IPS DF 19.7 (cell line): ENCODE measurements at regions not wholly inside any gene's neighbourhood (a gene's known extent, or its start where the extent isn't known, plus 50 kb on each side); places are given as distances from the start of the nearest gene placed in this dataset.

Experiments used
- DNase-seq: peaks from one replicate; pipeline ENCODE4 v3.0.0-alpha.2; 2013; ENCODE audit warnings: low read depth, low spot score

DNA sequence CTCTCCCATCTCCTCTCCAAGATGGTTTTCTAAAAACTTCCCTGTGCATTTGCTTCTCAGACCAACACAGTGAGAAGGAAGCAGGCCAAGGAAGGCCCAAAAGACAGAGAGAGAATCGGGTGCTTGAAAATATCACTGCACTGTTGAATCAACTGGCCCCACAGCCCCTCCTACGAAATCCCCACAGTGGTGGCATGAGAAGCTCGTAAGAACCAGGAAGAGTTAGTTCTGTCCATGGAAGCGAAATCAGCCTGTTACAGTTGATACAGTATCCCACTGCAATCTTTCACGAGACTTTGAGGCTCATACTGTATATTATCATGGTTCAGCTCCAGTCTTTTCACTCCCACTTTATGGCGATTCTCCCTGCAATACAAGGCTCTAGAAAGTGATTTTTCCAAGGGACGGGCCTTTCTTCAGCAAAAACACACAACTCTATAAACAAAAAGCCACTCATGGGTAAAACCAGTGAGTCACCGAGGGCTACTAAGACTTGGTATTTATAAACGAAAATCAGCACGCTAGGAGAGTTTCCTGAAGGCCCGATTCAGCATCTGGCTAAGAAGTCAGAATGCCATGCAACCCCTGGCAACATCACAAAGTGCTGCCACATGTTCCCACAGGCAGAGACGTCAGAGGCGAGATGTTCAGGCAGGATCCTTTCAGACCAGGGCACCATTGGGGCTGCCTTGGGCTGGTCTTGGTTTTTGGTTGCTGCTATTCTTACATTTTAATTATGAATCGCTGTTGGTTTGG is 185.7 kb downstream of the IRX5 start:
- no peak for DNase-seq

DNA sequence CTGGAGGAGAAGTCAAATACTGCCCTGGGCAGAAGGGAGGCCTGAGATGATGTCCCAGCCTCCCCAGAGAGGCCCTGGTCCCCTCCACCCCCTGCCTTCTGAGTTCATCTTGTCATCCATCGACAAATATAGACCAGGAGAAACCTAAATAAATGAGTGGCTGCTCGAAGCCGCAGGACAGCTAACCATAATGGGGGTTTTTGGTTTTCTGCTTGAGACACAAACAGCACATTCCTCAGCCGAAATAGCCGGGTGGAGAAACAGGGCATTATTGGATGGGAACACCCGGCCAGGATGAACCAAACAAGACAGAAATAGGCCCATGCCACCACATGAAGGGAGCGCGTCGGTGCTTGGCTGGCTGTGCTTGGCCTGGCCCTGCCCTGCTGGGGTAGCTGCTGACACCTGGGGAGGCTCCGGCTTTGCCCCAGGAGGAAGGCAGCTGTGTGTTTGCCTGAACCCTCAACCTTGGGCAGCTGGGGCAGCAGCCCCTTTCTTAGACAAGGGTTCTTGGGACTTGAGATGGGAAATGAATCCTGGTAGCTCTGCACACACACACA is 188.1 kb downstream of the IRX5 start:
- DNase-seq = no peak

DNA sequence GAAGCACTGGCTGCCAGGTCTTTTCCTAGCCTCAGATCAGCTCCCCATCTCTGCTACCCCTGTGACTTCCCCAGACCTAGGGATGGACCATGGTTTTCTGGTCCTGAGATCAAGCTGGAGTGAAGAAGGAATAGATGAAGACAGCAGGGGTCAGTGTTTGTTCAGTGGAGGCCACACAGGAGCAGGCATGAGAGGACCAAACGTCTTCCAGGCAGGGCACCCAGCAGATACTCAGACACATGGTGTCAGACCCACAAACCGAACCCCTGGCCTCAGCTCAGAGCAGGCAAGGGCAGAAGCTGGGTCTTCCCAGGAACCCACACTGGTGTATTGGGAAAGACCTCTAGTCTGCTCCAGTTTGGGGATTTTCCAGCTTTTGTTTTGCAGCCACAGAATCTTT is 189.7 kb downstream of the IRX5 start:
- no peak for DNase-seq

DNA sequence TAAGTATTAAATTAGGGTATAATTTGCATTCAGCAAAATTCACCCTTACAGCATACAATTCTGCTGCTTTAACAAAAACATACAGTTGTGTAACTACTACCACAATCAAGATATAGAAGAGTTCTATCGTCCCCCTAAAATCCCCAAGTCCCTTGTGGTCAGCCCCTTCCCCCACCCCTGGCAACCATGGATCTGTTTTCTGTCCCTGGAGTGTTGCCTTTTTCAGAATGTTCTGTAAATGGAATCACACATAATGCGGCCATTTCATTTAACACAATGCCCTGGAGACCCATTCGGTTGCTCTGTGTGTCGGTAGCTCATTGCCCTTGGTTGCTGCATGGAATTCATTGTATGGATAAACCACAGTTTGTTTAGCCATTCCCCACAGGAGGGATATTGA is 190.2 kb downstream of the IRX5 start:
- DNase-seq = no peak

DNA sequence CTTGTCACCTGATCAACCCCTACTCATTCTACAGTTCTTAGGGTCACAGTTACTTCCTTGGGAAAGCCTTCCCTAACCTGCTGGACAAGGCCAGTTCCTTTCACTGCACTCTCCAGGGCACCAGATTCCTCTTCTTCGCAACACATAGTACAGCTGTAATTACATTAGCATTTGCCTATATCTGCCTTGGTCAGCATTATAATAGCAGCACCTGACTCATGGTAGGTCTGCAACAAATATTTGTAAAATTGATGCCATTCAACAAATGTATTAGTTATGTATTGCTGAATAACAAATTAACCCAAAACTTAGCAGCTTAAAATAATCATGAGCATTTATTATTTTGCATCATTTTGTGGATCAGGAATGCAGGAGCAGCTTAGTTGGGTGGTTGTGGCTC is 193.0 kb downstream of the IRX5 start:
- DNase-seq = no peak

DNA sequence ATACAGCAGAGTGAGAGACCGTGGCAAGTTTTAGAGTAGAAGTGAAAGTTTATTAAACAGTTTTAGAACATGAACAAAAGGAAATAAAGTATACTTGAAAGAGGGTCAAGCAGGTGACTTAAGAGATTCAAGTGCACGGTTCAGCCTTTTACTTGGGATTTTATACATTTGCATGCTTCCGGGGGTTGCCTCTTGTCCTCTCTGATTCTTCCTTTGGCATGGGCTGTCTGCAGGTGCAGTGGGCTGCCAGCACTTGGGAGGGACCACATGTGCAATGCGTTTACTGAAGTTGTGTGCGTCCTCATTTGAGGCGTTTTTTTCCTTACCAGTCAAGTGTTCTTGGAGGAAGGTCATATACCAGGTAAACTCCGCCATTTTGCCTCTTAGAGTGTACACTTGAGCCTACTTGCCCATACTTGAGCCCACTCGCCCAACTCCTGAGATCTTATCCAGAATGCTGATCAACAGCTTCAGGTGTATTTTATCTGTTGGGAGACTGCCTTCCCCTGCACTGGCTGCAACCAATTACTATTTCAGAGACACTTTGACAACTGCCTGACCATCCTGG is 195.2 kb downstream of the IRX5 start:
- no peak for DNase-seq

DNA sequence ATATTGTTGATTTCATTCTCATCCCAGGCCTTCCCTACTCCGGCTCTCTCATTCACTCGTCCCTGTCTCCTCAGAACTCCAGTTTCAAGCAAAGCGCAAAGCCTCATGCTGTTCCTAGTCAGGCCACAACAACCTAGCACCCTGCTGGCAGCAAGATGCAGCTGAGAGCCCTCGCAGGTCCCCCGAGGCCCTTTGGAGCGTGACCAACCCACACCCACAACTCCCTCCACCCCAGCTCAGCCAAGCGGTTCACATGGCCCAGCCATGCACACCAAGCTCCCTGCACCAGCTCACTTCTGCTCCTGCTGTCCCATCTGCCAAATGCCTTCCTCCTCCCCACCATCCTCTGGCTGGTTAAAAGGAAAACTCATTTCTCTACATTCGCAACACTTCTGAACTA is 195.8 kb downstream of the IRX5 start:
- DNase-seq = no peak

DNA sequence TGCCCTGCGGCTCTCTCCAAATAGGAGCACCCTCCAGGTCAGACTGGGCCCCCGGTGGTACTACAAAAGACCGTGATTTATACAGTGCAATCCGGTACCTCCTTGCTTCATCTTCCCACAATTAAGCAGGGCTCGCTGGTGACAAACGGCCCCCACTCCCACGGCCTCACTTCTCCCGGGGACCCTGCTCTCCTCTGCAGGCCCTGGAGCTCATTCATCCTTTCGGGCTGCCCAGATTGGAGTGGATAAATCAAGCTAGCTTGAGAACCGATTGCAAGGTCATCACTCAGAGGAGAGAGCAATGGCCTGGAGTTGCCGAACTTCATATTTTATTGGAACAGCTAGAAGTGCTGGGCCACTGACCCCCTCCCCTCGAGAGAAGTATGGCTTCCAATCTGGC is 193.5 kb upstream of the IRX6 start:
- DNase-seq = no peak

DNA sequence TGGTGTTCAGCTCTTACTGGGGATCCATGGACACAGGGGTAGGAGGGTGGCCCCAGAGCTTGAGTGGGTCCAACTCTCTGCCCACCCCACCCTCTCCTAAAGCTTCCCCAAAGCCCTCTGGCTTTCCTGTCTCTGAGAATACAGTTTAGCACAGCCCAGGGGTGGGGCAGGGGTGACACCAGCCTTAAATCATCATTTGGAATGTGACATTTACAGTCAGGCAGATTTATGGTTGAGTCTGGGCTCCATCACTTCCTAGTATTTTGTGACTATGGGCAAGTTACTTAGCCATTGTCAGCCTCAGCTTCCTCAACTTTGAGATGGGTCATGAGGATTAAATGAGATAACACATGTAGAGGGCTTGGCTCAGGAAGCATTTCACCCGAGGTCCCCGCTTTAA is 193.1 kb upstream of the IRX6 start:
- DNase-seq = no peak

DNA sequence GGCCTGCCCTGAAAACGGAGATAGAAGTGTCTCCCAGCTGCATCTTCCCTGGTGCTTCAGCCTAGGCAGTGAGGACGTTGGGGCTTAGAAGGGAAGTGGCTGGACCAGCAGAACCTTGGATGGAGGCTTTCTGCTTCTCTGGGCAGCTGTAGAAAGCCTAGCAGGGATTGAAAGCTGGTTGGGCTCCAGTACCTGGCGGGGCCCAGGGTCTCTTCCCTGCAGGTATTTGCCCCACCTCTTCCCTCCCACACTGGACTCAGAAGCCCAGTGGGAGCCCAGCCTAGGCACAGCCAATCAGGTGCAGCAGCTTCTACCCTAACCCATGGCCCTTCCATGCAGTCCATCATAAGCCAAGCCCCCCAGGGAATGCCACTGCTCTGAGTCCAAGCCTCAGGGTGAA is 190.3 kb upstream of the IRX6 start:
- no peak for DNase-seq

DNA sequence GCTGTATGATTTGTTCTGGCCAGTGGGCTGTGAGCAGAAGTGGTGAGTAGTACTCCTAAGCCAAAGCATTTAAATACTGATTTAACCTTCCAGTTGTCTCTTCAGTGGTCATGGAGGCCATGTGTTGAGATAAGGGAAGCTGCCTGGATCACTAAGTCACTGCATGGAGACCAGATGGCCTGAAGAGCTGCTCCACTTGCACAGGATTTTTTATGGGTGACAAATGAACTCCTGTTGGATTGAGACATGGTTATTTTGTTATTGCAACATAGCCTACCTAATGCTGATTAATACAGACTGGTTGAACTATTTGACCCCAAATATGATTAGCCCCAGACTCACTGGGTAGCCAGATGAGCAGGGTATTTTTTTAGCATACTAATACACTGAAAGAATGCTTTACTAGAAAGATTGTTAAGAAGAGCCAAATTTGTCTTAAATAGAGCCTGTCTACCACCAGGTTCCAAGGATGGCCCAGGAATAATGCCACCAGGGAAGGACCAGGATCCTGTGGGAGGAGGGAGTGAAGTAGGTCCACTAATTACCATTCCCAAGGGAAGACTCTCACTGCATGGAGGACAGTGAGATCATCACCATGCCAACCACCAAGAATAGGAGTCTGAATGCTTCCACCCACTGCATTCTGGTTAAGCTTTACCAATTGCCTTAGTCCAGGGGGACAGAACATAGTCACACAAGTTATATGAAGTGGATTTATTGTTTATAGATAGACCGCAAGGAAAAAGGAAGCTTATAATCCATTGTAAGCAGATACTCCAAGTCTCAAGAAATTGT is 187.4 kb upstream of the IRX6 start:
- DNase-seq = no peak

DNA sequence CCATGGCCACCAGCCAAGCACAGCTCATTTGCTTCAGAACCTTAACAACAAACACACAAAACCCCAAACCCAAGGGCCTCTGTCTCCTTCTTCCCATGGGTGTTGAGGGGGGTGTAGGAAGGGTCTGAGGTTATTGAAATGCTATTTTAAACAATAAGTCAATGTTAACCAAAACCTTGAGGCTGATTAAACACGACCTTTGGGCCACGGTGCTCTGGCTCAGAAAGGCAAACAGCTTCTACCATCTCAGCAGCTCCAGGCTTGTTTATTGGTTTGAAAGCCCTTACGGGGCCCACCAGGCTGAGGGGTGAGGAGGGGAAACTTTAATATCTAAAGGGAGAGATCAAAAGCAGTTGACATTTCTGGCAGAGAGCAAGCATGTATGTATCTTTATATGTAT is 185.7 kb upstream of the IRX6 start:
- DNase-seq = no peak

DNA sequence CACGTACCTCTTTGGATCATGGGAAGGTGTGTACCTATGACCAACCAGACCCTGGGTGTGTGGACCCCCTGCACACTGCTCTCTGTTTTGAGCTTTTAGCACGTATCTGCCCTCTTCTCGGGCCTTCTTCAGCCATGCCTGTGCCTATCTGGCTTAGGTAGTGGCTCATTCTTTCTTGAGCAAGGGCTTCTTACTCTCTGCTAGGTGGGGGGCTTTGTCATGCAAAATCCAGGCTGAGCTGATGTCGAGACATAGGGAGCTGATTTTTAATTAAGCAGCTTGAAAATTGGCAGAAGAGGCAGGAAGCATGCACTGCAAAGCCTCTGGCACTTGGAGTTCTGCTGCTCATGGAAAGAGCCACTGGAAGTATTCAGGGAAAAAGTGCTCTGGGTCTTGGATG is 181.6 kb upstream of the IRX6 start:
- DNase-seq = no peak

DNA sequence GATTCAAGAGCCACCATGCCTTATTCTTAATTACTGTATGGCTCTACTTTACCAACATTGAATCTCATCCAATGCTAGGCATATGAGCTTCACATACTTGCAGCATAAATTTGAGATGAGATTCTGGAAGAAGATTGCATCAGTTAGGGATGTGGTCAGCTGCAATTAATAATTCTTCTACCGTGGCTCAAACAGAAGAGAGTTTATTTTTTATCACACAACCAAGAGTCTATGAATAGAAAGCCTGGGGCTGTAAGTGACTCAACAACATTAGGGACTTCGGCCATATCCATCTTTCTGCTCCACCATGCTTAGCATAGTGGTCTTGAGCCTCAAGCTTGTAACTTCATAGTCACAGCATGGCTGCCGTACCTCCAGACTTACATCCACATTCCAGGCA is 179.4 kb upstream of the IRX6 start:
- DNase-seq = no peak

DNA sequence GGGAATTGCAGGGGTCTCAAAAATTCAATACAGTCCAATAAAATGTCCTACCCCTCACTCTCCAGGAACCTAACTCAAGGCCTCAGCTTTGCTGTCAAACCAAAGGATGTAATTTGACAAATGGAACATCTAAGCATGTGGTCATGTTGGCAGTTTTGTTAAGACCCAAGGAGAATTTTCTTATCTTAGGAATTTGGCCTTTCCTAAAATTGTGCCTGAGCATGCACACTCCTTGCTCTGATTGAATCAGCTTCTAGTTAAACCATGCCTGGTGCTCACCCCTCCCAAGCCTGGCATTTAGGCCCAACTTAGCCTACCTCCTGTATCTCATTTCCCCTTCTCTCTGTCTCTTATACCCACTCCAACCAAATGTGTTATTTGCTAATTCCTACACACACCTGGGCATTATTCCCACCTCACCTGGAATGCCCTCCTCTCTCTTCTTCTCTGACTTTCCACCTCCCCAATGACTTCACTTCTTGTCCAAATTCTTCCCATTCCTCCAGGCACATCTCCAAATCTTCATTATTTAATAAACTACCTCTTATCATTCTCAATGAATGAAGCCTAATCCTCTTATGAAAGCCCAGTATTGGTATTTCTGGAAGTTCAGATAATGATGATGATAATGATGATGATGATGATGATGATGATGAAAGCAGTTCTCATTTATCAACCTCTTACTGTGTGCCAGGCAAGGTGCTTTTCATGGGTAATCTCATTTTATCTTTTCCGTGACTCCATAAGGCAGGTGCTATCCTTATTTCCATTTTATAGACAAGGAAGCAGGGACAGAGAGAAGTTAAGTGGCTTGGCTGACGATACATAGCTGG is 178.0 kb upstream of the IRX6 start:
- no peak for DNase-seq

DNA sequence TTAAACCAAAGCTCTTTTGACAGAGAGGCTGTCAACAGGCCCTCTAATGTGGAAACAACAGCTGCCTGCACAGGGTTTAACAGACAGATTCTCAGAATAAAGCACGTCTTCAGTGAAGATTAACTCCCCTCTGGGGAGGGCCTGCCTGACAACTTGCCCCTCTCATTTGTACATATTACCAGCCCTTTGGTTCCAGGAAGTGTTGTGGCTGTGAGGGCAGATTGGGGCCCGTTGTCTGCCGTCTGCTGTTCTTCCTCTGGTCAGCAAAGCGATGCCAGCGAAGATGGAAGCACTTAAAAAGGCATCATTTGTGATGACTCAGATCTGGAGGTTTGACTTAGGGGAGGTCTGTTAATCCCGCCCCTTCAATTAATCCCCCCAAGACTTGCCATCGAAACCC is 177.0 kb upstream of the IRX6 start:
- DNase-seq = no peak

DNA sequence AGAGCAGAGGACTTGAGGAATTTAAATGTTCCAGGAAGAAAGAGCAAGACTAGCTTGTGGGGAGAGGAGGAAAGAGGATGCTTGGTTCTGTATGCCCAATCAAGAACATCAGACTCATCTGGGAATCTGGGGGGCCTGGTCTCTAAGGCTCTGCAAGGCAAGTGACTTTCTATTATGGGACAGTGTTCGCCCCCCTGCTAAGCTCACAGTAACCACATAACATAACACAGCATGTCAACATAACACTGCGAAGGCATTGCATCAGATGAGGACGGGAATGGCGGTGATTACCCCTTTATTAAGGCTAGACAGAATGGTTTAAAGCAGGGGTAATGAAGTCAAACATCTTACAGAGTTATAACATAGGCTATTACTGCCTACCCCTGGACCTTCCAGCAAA is 176.6 kb upstream of the IRX6 start:
- DNase-seq = no peak

DNA sequence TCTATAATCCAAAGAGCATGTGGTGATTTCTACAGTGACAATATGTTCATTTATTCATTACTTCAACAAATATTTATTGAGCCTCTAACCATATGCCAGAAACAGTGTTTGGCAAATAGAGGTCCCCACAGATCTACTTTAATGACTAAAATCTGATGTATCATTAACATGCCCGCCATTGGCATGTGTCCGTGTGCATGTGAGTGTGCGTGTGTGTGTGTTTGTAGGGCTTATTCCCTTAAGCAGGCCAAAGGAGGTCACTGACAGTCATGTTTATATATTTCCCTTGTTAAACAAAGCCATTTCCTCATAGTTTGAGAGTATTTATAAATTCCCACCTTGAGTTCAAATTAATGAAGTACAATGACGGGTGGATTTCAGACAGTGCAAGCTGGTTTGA is 174.4 kb upstream of the IRX6 start:
- DNase-seq = no peak

DNA sequence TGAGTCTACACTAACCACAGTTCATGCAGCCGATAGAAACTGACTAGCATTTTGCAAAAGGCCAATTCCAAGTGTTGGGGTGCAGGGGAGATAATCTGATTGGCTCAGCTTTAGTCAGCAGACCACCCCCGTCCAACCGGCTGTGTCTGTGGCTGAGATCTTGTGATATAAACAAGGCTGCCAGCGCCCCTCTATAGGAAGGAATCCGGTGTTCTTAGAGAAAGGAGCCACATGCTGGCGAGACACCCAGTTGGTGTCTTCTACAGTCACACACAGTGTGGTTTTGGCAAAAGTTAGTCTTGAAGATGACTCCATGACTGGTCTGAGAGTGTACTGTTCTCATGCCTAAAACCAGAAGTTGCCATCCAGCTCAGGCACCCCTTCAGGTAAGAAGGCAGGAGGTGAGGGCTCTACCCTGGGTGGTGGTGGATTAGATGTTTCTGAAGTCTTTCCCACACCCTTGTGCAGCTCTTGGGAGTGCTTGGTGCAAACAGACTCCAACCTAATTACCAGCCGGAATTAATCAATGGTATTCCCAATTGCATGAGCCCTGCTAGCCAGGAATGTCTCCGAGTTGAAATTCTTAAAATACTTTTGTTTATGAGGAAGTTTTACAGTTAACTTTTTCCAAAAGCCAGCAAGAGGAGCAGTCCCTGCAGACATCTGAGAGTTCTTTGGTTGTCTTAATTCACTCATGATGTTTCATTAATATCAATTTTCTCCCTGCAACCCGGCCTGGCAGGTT is 172.3 kb upstream of the IRX6 start:
- no peak for DNase-seq

DNA sequence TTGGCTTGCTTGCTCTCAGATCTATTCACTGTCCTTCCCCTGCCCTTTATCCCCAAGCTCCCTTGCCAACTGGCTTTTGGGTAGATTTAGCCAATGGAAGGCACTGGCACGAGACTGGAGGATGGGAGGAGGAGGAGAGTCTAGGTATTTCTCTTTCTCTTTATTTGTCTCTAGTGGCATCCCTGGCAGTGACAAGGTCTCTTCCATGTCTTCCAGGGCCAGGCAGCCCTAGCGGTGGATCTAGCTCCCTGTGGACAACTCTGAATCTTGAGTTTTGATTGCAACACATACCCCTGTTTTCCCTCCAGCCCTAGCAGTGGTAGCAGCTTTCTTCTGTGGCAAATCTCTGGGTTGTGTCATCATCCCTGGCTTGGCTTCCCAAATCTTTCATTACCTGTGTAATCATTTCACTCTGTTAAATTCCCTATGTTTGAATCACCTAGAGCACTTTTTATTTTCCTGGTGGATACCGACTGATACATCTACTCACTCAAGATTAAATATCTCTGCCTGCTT is 171.1 kb upstream of the IRX6 start:
- no peak for DNase-seq

DNA sequence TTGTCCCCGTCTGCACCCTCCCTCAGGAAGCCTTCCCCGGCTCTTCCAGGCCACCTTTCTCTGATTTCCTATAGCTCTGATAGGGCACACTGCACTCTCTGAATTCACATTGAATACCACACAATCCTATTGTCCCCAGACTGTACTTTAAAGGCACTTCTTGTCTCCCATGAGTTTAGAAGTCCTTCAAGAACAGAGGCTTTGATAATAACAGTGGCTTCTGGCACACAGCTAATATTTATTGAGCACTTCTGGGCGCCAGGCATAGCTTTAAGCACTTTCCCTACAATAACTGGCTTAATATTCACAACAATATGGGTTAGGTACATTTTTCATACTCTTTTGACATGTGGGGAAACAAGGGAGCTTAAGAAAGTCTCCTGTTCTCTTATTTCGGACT is 169.7 kb upstream of the IRX6 start:
- no peak for DNase-seq
